Nephron progenitor cell (in vitro differentiated cells): ENCODE measurements at regions not wholly inside any gene's neighbourhood (a gene's known extent, or its start where the extent isn't known, plus 50 kb on each side); places are given as distances from the start of the nearest gene placed in this dataset.

Source experiments
- DNase-seq: peaks from one replicate; pipeline ENCODE4 v3.0.0; 2021
- H3K27ac Mint-ChIP-seq: 2 replicates; pipeline ENCODE4 v1.8.0; 2021; ENCODE audit warnings: mild to moderate bottlenecking, moderate library complexity, mixed read lengths
- H3K27me3 Mint-ChIP-seq: 2 replicates; pipeline ENCODE4 v1.8.0; 2021; ENCODE audit warnings: mild to moderate bottlenecking, low read depth, mixed read lengths; ENCODE audit not compliant: poor library complexity
- H3K36me3 Mint-ChIP-seq: 2 replicates; pipeline ENCODE4 v1.8.0; 2021; ENCODE audit warnings: low read depth, mixed read lengths
- H3K4me1 Mint-ChIP-seq: 2 replicates; pipeline ENCODE4 v1.8.0; 2021; ENCODE audit warnings: mixed read lengths
- H3K4me3 Mint-ChIP-seq: 2 replicates; pipeline ENCODE4 v1.8.0; 2021; ENCODE audit warnings: mild to moderate bottlenecking, moderate library complexity, mixed read lengths
- H3K9me3 Mint-ChIP-seq: 2 replicates; pipeline ENCODE4 v1.8.0; 2021; ENCODE audit warnings: mild to moderate bottlenecking, moderate library complexity, mixed read lengths
- TF ChIP-seq, protein P1 (sequence below): fragments of 200-600 bp; sonication (generic); IDR thresholded peaks from 2 replicates; pipeline ENCODE4 v1.5.0; 2021; ENCODE audit warnings: antibody characterized with exemption

DNA sequence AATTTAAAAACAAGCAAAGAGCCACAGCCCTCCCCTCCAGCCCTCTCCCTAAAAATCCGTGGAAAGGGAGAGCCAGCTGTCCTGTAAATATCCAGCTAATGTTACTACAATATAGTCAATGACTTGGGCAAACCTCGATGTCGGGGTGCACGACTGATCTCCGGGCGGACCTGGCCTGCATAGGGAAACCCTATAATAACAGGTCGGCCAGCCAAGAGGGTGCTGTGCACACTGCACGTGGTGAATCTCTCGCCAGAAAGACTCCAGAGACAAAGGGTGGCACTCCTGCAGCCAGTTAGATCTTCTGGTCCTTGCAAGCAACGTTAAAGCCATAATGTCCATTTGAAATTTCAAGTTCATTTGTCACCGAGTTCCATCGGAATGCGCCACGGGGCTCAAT, 1092.8 kb downstream of the ADGRL3 start:
- H3K4me1 Mint-ChIP-seq: no peaks in the 10 kb centered on the region
- H3K9me3 Mint-ChIP-seq: peaks cover 5% of the 10 kb centered on the region
- no peaks in the 10 kb centered on the region for H3K36me3 Mint-ChIP-seq
- H3K27ac Mint-ChIP-seq: no peak overlapping the region
- TF ChIP-seq, protein P1, sequence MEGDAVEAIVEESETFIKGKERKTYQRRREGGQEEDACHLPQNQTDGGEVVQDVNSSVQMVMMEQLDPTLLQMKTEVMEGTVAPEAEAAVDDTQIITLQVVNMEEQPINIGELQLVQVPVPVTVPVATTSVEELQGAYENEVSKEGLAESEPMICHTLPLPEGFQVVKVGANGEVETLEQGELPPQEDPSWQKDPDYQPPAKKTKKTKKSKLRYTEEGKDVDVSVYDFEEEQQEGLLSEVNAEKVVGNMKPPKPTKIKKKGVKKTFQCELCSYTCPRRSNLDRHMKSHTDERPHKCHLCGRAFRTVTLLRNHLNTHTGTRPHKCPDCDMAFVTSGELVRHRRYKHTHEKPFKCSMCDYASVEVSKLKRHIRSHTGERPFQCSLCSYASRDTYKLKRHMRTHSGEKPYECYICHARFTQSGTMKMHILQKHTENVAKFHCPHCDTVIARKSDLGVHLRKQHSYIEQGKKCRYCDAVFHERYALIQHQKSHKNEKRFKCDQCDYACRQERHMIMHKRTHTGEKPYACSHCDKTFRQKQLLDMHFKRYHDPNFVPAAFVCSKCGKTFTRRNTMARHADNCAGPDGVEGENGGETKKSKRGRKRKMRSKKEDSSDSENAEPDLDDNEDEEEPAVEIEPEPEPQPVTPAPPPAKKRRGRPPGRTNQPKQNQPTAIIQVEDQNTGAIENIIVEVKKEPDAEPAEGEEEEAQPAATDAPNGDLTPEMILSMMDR: no peak
- H3K4me3 Mint-ChIP-seq: no peak overlapping the region
- peaks cover 3% of the 10 kb centered on the region for H3K27me3 Mint-ChIP-seq
- DNase-seq: no peak

DNA sequence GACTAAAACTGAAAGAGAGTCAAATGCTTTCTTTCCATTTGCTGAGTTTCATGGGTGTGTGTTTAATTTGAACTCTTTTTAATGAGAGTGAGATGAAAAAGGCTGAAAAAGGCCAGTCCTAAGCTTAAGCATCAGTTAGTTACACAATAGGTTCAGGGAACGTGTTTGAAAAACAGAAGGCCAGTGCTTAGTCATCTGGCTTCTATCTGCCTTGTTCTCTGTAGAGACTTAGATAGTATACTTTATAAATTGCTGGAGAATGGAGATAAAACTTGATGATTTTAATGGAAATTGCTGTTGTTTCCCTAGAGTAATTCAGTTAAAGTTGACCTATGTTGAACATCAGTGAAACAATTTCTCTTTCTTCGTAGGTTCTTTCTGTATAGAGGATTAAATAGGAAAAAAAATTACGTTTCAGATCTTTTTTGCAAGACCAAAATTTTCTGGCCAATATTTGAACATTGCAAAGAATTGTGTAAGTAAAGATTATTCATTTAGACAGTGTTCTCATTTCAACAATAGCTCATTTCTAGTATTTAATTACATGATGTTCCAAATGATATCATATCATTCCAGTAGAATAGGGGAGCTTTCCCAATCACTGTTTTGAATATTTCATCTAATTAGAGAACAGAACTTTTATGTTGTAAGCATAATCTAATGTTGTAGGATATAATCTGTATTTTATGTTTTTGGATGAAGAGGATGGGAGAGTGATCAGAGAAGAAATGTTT, 1088.8 kb downstream of the ADGRL3 start:
- H3K9me3 Mint-ChIP-seq: no peaks in the 10 kb centered on the region
- peaks cover 3% of the 10 kb centered on the region for H3K27me3 Mint-ChIP-seq
- no peaks in the 10 kb centered on the region for H3K4me1 Mint-ChIP-seq

DNA sequence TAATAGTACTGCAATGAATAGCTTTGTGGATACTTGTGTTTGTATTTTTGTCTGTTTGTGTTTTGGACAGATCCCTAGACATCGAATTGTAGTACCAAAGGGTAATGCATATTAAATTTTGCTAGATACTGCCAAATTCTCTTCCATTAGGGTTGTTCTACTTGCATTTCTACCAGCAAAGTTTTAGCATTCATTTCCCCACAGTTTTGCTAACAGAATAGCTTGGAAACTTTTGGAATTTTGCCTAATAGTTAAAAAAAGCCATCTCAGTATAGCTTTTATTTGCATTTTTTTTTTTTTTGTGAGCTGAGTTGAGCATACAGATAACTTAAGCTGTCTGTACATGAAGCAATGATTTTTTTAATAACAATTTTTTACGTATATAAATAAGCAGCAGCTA, 1084.9 kb downstream of the ADGRL3 start:
- DNase-seq: no peak
- H3K36me3 Mint-ChIP-seq: no peaks in the 10 kb centered on the region
- no peaks in the 10 kb centered on the region for H3K27me3 Mint-ChIP-seq
- H3K9me3 Mint-ChIP-seq: no peaks in the 10 kb centered on the region
- no peaks in the 10 kb centered on the region for H3K4me1 Mint-ChIP-seq
- H3K27ac Mint-ChIP-seq: no peak overlapping the region
- H3K4me3 Mint-ChIP-seq: no peak overlapping the region
- TF ChIP-seq, protein P1: no peak

More for the DNA sequence above, 1088.8 kb downstream of the ADGRL3 start:
- TF ChIP-seq, protein P1: no peak
- Mint-ChIP-seq H3K36me3 (no peaks in the 10 kb centered on the region), H3K27ac (no peak overlapping the region), H3K4me3 (no peak overlapping the region)
- DNase-seq: no peak

DNA sequence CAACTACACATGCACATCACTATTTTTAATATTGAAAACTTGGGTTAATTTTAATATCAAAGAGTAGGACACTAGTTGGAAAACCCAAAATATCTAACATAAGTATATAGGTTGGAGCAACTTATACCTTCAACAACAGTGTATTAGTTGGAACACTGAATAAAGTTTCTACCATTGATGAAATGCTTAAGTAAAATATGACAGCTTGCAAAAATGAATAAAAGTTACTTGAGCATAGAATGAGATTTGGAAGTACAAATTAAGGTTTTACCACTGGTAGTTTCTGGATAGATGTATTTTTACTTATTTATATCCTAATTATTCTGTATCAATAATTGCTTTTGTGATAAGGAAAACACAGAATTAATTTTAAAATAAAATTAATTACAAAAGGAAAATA, 1079.6 kb downstream of the ADGRL3 start:
- no peak for DNase-seq
- Mint-ChIP-seq H3K27ac (no peak overlapping the region), H3K27me3 (no peaks in the 10 kb centered on the region), H3K9me3 (no peaks in the 10 kb centered on the region), H3K4me3 (no peak overlapping the region), H3K36me3 (no peaks in the 10 kb centered on the region), H3K4me1 (no peaks in the 10 kb centered on the region)
- TF ChIP-seq, protein P1: no peak

DNA sequence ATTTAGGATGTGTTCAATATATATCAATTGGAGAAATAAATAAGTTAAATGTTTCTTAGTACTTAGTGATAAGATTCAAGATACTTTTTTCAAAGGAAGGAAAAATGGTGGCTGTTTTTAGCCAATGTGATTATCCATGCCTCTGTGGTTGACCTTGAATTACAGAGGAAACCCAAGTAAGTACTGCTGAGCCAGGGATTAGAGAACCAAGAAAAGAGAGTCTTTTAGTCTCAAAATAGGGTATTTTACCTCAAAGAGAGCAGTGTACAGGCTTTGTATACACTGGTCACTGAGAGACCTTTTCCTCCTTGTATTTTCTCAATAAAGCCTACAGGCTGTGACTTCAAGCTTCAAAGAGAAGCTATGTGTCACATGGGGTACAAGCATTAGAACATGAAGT, 1075.3 kb downstream of the ADGRL3 start:
- Mint-ChIP-seq H3K27me3 (no peaks in the 10 kb centered on the region), H3K36me3 (no peaks in the 10 kb centered on the region), H3K9me3 (no peaks in the 10 kb centered on the region), H3K27ac (no peak overlapping the region), H3K4me1 (peaks cover 12% of the 10 kb centered on the region), H3K4me3 (no peak overlapping the region)
- DNase-seq: no peak
- TF ChIP-seq, protein P1: no peak

DNA sequence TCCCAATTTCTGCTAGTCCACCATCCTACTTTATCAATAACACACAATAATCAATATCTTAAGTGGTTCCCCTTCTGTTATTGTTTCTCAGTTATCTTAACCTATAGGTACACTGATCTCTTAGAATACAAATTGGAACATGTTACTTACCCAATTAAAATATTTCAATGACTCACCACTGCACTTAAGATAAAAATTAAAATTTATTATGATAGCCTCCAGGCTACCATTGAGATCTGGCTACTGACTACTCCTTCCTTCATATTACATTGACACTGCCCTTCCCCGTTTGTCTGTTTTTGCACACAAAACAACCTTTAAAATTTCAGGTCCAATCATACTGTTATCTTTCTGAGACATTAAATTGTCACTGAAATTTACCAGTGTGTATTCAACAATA, 1074.7 kb downstream of the ADGRL3 start:
- Mint-ChIP-seq H3K9me3 (no peaks in the 10 kb centered on the region), H3K36me3 (no peaks in the 10 kb centered on the region), H3K4me3 (no peak overlapping the region), H3K27ac (no peak overlapping the region), H3K27me3 (no peaks in the 10 kb centered on the region), H3K4me1 (peaks cover 12% of the 10 kb centered on the region)
- TF ChIP-seq, protein P1: no peak
- no peak for DNase-seq
